GM10248 (cell line): ENCODE measurements at regions not wholly inside any gene's neighbourhood (a gene's known extent, or its start where the extent isn't known, plus 50 kb on each side); places are given as distances from the start of the nearest gene placed in this dataset.
"Not testable (repeated sequence)": the region's sequence is repeated elsewhere in the genome, so short reads cannot be mapped to it uniquely, and the experiment has no call there.

ENCODE experiments used
- CTCF ChIA-PET: fragments of 300-600 bp; sonication (Branson Sonifier 250); formaldehyde crosslinking; extraction: SDS; loops from one replicate; lab custom pipeline; 2021; ENCODE audit warnings: antibody characterized with exemption; lab: Yijun Ruan, JAX
- POLR2A ChIA-PET: fragments of 350-650 bp; sonication (Branson Sonifier 250); formaldehyde crosslinking; extraction: SDS; loops from one replicate; lab custom pipeline; 2020; ENCODE audit warnings: antibody characterized with exemption; lab: Yijun Ruan, JAX
- DNase-seq: peaks from one replicate; pipeline ENCODE4 v3.0.0; 2012; ENCODE audit errors: extremely low spot score
- CTCF ChIP-seq: IDR thresholded peaks from 2 replicates; pipeline ENCODE4 v1.5.1; 2012; ENCODE audit warnings: mild to moderate bottlenecking, low read depth; ENCODE audit errors: extremely low read depth, missing control alignments, control extremely low read depth

- POLR2A ChIA-PET: no interaction called here
- TF ChIP-seq CTCF: no peak
- CTCF ChIA-PET: interaction anchor here (1.6 kb wide), 1 partner anchor 279 kb away, joined by 3 read pairs; no protein-coding TSS in a partner anchor
- no peak for DNase-seq
Observed at GRCh38 chr11:34824425-34824824, 91.8 kb downstream of the APIP start.

- ChIA-PET POLR2A (no interaction called here), CTCF (interaction anchor here (1.1 kb wide), 1 partner anchor 17 kb away, joined by 3 read pairs; no protein-coding TSS in a partner anchor)
- no peak for DNase-seq
- TF ChIP-seq CTCF: no peak
Observed at GRCh38 chr11:34823639-34824038, 92.5 kb downstream of the APIP start.

- no peak for TF ChIP-seq CTCF
- no peak for DNase-seq
- CTCF ChIA-PET: interaction anchor here (1.1 kb wide), 1 partner anchor 17 kb away, joined by 3 read pairs; no protein-coding TSS in a partner anchor
- POLR2A ChIA-PET: no interaction called here
Observed at GRCh38 chr11:34823197-34823596, 93.0 kb downstream of the APIP start.

GRCh38 chr11:34819740-34820482 is 96.3 kb downstream of the APIP start:
- DNase-seq: no peak
- CTCF ChIA-PET: interaction anchor here (0.9 to 1.0 kb wide), 3 partner anchors 10 to 22 kb away, joined by 3 to 4 read pairs (median 3); no protein-coding TSS in a partner anchor
- POLR2A ChIA-PET: no interaction called here
- no peak for TF ChIP-seq CTCF

GRCh38 chr11:34817812-34818211 is 98.4 kb downstream of the APIP start:
- DNase-seq, CTCF ChIA-PET, POLR2A ChIA-PET: not testable (repeated sequence)

GRCh38 chr11:34816698-34817213 is 99.4 kb downstream of the APIP start:
- CTCF ChIA-PET: interaction anchor here (0.8 kb wide), 1 partner anchor 1432 kb away, joined by 3 read pairs; no protein-coding TSS in a partner anchor
- no peak for TF ChIP-seq CTCF

More at GRCh38 chr11:34816698-34817213, 99.4 kb downstream of the APIP start:
- POLR2A ChIA-PET: no interaction called here
- DNase-seq: no peak
